PC-3 (cell line): ENCODE measurements at regions not wholly inside any gene's neighbourhood (a gene's known extent, or its start where the extent isn't known, plus 50 kb on each side); places are given as distances from the start of the nearest gene placed in this dataset.
"Not testable (repeated sequence)": the region's sequence is repeated elsewhere in the genome, so short reads cannot be mapped to it uniquely, and the experiment has no call there.

Source experiments
- CTCF ChIP-seq: fragments of 300-600 bp; sonication (generic); conservative IDR thresholded peaks from 2 replicates; pipeline ENCODE4 v1.5.1; 2017; ENCODE audit warnings: antibody characterized with exemption, low read depth, mild to moderate bottlenecking, low read length
- EZH2 ChIP-seq: fragments of 300-600 bp; sonication (generic); IDR thresholded peaks from one replicate; pipeline ENCODE4 v1.6.1; 2017; ENCODE audit warnings: antibody characterized with exemption, mild to moderate bottlenecking, low read length; ENCODE audit not compliant: unreplicated experiment

- not testable (repeated sequence) for TF ChIP-seq CTCF, EZH2
Observed at GRCh38 chr6:51008693-51009092, 190.0 kb downstream of the TFAP2B start.
